GM12864 (cell line): ENCODE measurements at regions not wholly inside any gene's neighbourhood (a gene's known extent, or its start where the extent isn't known, plus 50 kb on each side); places are given as distances from the start of the nearest gene placed in this dataset.

Experiments used
- DNase-seq: peaks from one replicate; pipeline ENCODE4 v3.0.0-alpha.2; 2011; ENCODE audit warnings: low read depth
- H3K4me3 ChIP-seq: 2 replicates; pipeline ENCODE4 v1.5.1; 2011; ENCODE audit warnings: mild to moderate bottlenecking, low read depth, low read length, control low read depth
- CTCF ChIP-seq: IDR thresholded peaks from 2 replicates; pipeline ENCODE4 v1.5.1; 2011; ENCODE audit warnings: low read depth, mild to moderate bottlenecking, moderate library complexity, low read length, control low read depth, inconsistent platforms; ENCODE audit errors: missing control alignments

DNA sequence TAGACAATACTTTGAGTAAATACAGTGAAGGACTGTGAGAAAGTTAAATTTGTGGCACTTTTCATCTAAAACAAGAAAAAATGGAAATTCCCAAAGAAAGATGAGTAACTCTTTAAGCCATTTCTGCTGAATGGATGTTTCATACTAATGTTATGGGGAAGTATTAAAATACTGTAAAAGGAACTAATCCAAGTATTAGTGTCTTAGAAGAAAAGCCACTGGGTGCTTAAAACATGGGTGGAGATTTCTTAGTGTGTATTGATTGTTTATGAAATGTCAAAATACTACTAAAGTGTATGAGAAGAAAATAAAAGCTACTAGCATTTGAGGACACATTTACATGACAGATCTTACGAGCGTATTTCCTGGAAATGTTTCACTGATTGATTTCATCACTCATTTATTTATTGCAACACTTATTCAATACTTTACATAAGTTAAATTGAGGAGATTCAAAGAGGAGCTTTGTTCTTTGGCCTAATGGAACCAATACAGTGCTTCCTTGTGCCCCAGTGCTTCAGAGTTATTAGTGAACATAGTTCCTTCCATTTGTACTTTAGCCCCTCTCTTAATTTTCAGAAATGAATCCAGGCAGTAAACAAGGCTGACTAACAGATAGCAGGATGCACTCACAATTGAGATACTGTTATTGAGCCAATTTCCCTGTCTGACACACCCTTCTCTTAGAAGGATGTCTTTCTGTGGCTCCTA, 155.5 kb upstream of the AHR start:
- no peak for DNase-seq
- TF ChIP-seq CTCF: no peak
- H3K4me3 ChIP-seq: no peak overlapping the region

DNA sequence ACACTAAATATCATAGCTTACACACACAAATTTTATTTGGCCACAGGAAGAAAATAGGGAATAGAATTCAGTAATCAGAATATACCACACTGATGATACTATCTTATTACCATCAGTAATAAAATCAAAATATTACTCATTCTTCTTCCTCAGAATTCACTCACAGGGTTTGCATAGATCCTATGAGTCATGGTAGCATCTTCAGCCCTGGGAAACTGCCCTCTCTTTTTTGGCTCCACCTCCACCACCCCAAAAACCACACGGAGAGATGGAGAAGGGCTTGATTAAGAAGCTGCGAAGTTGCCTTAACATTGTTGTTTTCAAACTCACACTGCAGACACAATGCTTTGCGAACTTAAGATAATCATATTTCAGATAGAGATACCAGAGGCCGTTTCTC, 154.1 kb upstream of the AHR start:
- H3K4me3 ChIP-seq: no peak overlapping the region
- TF ChIP-seq CTCF: no peak
- no peak for DNase-seq

DNA sequence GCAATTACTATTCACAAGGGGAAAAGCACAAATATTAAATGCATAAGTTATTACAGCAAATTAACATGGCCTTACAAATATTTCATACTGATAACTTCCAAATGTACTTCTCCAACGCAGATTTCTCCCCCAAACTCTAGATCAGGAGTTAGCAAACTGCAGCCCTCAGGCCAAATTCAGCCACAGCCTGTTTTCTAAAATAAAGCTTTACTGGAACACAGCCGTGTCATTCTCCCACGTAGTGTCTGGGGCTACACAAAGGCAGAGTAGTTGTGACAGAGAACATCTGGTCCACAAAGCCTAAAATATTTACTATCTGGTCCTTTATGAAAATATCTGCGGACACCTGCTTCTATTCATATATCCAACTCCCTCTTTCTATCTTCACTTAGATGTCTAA, 151.8 kb upstream of the AHR start:
- TF ChIP-seq CTCF: no peak
- DNase-seq: no peak
- H3K4me3 ChIP-seq: no peak overlapping the region

- DNase-seq: no peak
- no peak overlapping the region for H3K4me3 ChIP-seq
- TF ChIP-seq CTCF: no peak
Measured at GRCh38 chr7:17147409-17147808, 151.0 kb upstream of the AHR start.

DNA sequence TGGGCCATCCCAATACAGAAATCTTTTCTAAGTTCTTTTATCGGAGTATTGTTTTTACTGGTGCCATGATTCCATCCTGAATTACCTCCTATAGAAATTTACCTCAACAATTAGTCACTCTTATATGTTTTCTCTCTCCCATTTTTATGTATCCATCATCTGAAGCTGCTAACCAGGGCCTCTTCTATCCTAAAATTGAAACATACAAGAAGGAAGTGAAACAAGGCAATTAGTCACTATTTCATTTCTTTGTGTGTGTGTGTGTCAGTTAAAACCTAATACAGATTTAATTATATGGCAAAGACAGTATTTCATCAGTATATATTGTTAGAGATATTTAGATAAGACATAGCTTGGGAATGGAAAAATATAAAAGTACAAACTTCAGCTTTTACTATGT, 148.4 kb upstream of the AHR start:
- H3K4me3 ChIP-seq: no peak overlapping the region
- no peak for DNase-seq
- no peak for TF ChIP-seq CTCF

GRCh38 chr7:17152721-17153120, 145.7 kb upstream of the AHR start:
- no peak for TF ChIP-seq CTCF
- H3K4me3 ChIP-seq: no peak overlapping the region
- DNase-seq: no peak

- TF ChIP-seq CTCF: no peak
- no peak overlapping the region for H3K4me3 ChIP-seq
- DNase-seq: no peak
Measured at GRCh38 chr7:17153536-17153935, 144.9 kb upstream of the AHR start.
